CD4-positive, alpha-beta T cell treated with Interleukin-12 subunit alpha and Interleukin-12 subunit beta, for 1 hour (primary cell): ENCODE measurements at regions not wholly inside any gene's neighbourhood (a gene's known extent, or its start where the extent isn't known, plus 50 kb on each side); places are given as distances from the start of the nearest gene placed in this dataset.
"Not testable (repeated sequence)": the region's sequence is repeated elsewhere in the genome, so short reads cannot be mapped to it uniquely, and the experiment has no call there.

Experiments used
- DNase-seq: peaks from one replicate; pipeline ENCODE4 v3.0.0-alpha.2; 2020

- no peak for DNase-seq
Measured at GRCh38 chr15:58362262-58362922, 69.4 kb upstream of the LIPC start.

- not testable (repeated sequence) for DNase-seq
Measured at GRCh38 chr15:58363118-58363517, 68.7 kb upstream of the LIPC start.

GRCh38 chr15:58363673-58364072 is 68.1 kb upstream of the LIPC start:
- DNase-seq, result not testable (repeated sequence)

- DNase-seq, result not testable (repeated sequence)
Measured at GRCh38 chr15:58365098-58365497, 66.7 kb upstream of the LIPC start.

GRCh38 chr15:58369261-58369701 is 62.5 kb upstream of the LIPC start:
- peak; percentile 55 for DNase-seq

- no peak for DNase-seq
Measured at GRCh38 chr15:58369956-58370355, 61.8 kb upstream of the LIPC start.

GRCh38 chr15:58374147-58374546 is 57.6 kb upstream of the LIPC start:
- no peak for DNase-seq

GRCh38 chr15:58377193-58377592 is 54.6 kb upstream of the LIPC start:
- DNase-seq, result no peak

- DNase-seq, result no peak
Measured at GRCh38 chr15:58378241-58379085, 53.3 kb upstream of the LIPC start.

- DNase-seq, result not testable (repeated sequence)
Measured at GRCh38 chr15:58379454-58379853, 52.3 kb upstream of the LIPC start.

- no peak for DNase-seq
Measured at GRCh38 chr15:58380280-58380945, 51.4 kb upstream of the LIPC start.

GRCh38 chr15:58381697-58382096 is 50.1 kb upstream of the LIPC start:
- no peak for DNase-seq
